Left colon (tissue), 2 donors: ENCODE measurements at regions not wholly inside any gene's neighbourhood (a gene's known extent, or its start where the extent isn't known, plus 50 kb on each side); places are given as distances from the start of the nearest gene placed in this dataset.

Experiments
- ATAC-seq: fragments of 200-7000 bp; cut with Tn5 transposase; one replicate; pipeline ENCODE4 v1.9.1; 2020; ENCODE audit warnings: mild to moderate bottlenecking, moderate library complexity
- DNase-seq, 2 donors: peaks; one replicate each; pipeline ENCODE4 v3.0.0-alpha.2; 2020
- intact Hi-C, 2 donors: fragments of 100-400 bp; cut with DNase I in 1 of 2; cut with micrococcal nuclease in 1 of 2; formaldehyde crosslinking; loops; one replicate each; pipeline versions ENCODE4 v1.11.2 to v1.14.0; 2022; cut with DNase I, micrococcal nuclease
- donor health status: DM: no; HTN: no; CAD: no.
- donor health status: DM: yes; HTN: yes; CAD: no.

DNA sequence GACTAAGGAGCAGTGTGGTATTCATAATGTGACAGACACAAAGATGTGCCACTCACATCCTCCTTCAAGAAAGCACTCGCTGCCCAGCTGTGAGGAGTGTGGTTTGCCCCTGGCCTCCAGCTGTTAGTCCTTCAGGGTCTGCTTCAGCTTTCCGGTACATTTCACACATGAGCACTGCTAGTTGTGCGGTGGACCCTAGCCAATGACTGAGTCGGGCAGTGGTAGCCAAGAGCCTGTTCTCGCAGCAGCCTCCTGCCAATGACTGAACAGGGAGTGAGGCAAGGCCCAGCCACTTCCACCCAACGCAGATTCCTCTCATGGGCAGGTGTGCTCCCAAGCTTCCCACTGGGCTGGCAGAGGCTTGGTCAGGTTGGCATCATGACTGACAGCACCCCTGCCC is 254.3 kb downstream of the RBM43 start:
- intact Hi-C loops, result no loop called here
- no peak for ATAC-seq
- no peak for DNase-seq

DNA sequence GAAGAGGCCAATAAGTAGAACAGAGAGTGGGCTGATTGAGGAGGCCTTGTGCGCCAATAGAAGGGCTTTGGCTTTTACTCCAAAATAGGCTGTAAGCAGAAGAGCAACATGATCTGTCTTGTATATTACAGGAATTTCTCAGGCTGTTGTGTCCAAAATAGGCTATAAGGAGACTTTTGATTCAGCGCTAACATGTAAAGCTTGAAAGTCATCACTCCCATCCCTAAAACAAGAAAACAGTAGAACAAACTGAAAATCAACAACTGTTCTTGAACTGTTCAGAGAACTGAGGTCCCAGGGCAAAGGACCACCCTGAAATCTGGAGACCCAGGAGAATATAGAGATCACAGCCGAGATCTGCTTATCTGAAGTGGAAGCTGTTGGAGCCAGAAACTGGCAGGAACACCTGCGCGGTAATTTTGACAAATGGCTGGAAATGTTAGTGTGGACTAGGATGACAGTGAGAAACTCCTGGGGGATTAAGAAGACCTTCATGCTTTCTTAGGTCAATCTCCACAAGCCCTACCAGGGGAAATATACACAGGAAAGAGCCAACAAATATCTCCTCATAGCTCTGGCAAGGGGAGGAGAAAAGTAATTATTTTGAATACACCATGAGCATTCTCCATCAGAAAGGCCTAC is 258.6 kb downstream of the RBM43 start:
- DNase-seq (no peak), ATAC-seq (no peak)
- intact Hi-C loops, result no loop called here

DNA sequence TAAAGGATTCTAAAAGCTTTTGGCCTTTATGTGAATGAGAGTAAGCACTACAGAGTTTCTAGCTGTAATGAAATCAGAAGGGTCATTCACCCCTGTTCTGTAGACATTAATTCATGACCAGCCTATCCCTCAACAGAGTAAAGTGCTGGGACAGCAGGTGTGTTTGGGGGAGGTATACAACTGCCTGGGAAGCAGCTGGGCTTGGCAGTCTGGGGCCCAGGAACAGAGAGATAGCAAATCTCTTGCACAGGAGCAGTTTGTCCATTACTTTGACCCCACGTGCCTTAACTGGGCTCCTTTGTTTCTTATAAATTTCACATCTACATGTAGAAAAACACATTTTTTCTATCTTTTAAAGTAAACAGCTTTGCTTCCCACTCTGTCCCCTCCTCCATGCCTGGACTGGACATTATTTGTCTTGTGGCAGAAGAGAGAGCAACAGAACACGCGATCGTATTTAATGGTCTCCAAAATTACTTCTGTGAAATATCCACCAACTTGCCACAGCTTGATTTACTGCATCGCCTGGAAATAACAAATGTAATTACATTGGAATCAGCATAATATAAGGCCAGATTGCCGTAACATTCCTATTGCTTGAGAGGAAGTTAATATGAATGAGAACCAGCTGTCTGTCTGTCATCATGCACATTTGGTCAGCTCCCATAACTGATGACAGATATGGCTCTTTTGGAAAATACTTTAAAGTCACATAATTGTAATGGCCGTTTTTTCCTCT is 263.8 kb downstream of the RBM43 start:
- no peak for DNase-seq
- no peak for ATAC-seq
- intact Hi-C loops, result no loop called here

DNA sequence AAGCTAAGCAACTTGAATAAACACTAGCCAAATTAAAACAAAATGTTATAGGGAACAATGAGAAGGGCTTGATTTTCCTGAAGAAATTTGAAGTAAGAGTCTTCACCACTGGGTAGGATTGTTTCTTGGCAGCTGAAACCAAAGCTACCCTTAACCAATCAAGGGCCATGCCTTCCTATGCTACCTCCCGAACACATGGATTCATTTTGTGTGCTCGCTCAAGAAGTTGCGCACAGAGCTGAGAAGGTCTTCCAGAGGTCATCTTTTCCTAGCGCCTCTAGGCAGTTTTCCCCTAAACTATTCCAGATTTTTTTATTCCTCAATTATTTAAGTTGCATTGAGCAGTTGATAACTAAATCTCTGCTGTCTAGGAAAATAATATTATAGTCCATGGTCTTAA is 264.6 kb downstream of the RBM43 start:
- DNase-seq, result no peak
- no peak for ATAC-seq
- intact Hi-C loops, result no loop called here

DNA sequence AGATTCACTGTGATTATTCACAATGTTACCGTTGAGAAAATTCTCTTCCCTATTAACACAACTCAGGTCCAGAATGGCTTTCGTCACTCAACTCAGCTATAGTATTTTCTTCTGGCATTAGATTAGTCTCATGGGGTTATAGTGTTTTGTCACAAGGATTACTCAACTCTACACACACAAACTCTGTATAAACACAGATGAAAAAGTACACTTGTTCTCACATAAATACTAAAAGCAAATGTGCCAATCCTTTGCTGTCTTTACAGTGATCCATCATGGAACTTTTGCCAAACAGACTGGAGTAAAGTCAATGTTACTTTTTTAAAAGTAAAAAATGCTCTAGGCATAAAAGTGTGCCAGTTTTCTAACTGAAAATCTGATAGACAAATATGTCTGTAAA is 267.6 kb downstream of the RBM43 start:
- DNase-seq (no peak), ATAC-seq (no peak)
- intact Hi-C loops, result no loop called here

DNA sequence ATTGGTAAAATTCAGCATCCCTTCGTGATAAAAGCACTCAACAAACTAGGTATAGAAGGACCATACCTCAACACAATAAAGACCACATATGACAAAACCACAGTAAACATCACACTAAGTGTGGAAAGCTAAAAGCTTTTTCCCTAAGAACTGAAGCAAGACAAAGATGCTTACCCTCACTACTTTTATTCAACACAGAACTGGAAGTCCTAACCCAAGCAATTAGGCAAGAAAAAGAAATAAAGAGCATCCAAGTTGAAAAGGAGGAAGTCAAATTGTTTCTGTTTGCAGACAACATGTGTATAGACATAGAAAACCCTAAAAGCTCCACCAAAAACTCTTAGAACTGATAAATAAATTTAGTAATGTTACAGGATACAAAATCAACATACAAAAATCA is 271.7 kb downstream of the RBM43 start:
- DNase-seq (no peak), ATAC-seq (no peak)
- intact Hi-C loops, result no loop called here

DNA sequence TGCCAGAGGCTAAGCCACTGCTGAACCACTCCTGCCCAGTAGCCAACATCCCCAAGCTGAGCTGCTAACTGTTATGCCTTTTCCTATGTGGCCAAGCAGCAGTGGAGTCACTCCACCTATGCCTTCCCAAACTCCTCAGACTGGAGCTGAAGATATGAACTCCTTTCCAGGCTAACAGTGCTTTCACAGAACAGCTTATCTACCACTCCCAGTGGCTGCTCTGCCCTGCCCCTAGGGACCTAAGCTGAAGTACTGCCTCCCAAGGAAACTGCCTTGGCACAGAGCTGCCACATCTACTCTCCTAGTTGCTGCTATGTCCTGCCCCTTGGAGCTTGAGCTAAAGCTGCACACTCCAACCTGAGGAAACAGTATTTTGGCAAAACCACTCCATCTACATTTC is 275.9 kb downstream of the RBM43 start:
- DNase-seq (no peak), ATAC-seq (no peak)
- intact Hi-C loops, result no loop called here

DNA sequence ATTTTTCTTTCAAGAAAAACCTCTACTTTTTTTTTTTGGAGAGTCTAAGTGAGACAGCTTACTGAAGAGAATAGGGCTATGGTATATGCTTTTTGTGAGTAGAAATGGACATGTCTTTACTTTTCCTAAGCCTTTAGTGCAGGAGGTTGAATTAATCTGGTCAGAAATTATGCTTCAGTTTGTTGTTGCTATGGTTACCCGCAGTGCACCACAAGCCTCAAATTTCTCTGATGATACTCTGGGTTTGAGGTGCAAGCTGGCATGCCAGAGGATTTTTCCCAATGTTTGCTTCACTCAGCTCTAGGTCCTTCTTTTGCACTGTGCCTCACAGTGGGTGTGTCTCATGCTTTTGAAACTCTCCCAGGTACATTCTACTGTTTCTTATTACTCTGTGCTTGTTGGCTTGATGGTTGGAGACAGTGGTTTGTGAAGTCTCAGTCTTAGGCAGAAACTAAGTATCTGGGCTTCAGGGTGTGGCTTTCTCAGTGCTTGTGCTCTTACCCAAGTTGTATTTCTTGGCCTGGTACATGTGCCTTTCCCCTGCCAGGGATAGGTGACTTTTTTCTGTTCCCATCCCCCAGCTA is 278.3 kb downstream of the RBM43 start:
- intact Hi-C loops, result no loop called here
- DNase-seq (no peak), ATAC-seq (no peak)

DNA sequence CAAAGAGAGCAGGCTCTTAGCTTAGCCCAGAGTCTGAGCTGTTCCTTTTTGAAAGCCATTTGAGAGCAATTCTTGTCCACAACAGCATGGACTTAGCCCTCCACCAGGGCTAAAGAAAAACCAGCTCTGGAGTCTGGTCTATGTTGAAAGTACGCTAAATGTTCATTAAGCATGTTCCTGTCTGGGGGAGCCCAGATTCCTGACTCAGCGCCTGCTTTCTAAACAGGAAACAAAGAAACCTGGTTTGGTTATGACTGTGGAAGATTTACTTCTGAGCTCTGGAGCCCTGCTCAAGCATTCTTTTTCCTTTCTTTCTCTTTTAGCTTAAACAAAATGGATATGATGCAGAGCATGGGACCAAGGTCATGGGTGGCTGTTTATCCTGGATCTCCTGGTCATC is 279.8 kb downstream of the RBM43 start:
- ATAC-seq (no peak), DNase-seq (no peak)
- intact Hi-C loops, result no loop called here

DNA sequence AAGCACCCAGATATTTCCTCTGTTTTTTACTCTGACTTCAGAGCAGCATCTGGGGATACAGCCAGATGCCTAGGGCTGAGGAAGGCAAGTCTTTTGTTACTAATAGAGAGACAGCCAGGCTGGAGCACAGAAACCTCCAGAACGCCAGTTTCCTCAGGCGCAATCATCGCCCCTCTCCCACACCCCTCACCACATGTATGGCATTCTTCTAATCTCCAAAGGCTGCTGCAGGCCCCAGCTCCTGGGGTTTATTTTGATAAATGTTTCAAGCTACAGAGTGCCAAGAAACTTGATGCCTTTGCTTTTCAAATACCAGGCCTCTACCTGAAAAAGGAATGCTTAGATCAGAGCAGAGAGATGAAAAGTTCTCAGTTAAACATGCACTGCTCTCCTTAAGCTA is 283.6 kb downstream of the RBM43 start:
- DNase-seq (no peak), ATAC-seq (no peak)
- intact Hi-C loops, result no loop called here

DNA sequence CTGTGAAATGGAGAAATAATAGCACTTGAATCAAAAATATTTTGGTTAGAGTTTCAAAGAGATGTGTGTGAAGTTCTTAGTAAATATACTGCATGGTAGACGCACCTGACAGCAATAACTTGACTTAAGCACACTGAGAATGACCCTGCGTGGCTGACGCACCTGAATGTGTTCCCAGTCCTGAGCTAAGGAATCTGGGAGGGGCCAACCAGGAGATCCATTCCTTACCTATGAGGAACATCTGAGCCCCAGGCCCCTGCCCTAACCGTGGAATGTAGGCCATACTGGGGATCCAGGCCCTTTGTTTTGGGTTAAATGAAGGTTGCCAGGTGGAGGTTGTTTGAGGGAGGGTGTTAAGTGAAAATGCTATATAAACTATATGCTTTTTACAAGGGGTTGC is 284.4 kb downstream of the RBM43 start:
- ATAC-seq (no peak), DNase-seq (no peak)
- intact Hi-C loops, result no loop called here

DNA sequence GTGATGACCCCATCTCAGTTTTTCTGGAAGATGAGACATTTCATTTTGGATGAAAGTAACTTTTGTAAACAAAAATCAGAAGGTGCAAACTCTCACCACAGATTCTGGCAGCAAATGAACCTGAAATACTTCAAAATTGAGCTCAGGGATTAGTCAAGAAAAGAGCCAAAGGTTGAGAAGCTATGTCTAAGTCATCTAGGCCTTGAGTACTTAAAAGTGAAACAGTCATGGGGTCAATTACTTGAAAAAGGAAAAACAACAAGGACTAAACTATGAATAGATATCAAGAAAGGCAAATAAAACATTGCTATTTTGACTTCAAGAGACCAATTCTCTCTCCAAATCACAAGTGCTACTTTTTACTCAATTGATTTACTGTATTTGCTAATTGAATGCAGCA is 285.1 kb downstream of the RBM43 start:
- ATAC-seq (no peak), DNase-seq (no peak)
- intact Hi-C loops, result no loop called here

DNA sequence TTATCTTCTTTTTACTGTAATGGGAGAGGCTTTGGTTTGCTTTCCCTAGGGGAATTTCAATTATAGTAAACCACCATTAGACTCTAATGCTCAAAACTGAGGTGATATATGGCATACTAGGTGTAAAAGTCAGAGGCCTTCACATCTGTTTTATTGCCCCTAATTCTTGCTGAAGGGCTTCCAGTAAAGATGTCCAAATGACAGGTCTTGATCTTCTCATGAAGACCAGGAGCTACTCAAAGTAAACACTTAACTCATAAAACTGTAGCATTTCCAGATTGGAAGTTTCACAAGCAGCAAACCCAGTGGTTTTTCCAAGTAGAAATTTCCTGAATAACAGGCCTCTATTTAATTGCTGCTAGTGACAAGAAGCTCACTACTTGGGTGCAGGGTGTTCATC is 286.8 kb downstream of the RBM43 start:
- ATAC-seq (no peak), DNase-seq (no peak)
- intact Hi-C loops, result no loop called here

DNA sequence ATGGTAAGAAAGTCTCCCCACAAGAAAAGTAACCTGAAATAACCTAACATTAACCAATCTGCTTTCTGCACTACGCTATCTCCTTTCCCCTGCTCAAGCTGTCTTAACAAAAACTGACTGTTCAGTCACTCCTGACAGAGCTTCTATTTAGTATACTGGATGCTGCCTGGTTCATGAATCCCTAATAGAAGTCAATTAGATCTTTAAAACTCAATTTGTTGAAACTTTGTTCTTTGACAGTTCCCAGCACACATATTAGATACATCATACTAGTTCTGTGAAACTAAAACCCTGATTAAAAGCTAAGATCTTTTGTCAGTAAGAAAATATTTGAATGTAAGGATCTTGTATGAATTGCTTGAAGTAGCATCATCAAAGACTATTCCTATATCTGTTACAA is 287.4 kb downstream of the RBM43 start:
- intact Hi-C loops, result no loop called here
- DNase-seq (no peak), ATAC-seq (no peak)

DNA sequence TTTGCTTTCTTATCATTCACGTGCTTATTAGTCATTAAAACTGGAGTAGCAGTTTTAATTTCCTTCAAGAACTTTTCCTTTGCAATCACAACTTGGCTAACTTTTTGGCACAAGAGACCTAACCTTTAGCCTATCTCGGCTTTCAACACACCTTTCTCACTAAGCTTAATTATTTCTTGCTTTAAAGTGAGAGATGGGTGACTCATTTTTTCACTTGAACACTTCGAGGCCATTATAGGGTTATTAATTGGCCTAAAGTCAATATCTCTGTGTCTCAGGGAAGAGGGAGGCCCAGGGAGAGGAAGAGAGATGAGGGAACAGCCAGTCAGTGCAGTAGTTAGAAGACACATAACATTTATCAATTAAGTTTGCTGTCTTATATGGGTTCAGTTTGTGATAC is 289.8 kb downstream of the RBM43 start:
- intact Hi-C loops, result no loop called here
- no peak for DNase-seq
- ATAC-seq, result no peak

DNA sequence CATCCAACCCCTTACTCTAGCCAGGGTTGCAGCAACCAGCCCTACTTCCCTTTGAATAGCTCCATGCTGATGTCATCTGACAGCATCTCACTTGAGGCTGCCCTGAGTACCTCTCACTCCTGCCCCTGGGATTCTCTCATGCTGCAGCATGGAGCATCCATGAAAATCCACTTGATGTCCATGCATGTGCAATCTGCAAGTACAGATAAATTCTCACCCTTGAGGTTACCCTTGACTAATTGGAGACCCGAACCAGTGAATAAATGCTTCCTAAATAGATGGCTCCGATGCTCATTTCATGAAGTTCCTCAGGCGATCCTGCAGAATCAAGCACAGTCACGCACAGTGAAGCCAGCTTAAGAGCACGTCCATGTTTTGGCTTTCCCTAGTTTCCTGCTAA is 298.3 kb downstream of the RBM43 start:
- ATAC-seq (no peak), DNase-seq (no peak)
- intact Hi-C loops, result no loop called here

DNA sequence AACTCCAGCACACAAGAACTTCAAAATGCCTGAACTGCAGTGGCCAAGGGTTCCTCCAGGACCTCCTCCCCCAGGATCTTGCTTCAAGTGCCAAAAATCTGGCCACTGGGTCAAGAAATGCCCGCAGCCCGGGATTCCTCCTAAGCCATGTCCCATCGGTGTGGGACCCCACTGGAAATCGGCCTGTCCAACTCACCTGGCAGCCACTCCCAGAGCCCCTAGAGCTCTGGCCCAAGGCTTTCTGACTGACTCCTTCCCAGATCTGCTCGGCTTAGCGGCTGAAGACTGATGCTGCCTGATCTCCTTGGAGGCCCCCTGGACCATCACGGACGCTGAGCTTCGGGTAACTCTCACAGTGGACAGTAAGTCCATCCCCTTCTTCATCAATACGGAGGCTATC is 306.4 kb downstream of the RBM43 start:
- no peak for DNase-seq
- intact Hi-C loops, result no loop called here
- ATAC-seq, result no peak

DNA sequence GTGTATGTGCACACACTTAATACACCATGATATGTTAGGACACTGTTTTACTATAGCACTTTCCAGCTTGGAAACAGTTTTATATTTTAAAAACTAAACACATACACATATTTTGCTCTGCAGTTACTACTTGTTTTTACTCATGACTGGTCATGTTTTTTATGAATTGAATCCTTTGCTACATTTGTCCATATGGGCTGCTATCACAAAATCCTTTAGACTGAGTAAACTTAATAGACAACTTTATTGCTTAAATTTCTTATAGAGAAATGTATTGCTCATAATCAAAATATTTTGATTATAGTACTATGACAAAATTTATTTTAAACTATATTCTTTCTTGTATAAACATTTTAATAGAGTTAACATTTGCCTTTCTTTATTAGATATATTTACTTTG is 314.8 kb downstream of the RBM43 start:
- ATAC-seq, result no peak
- intact Hi-C loops, result no loop called here
- no peak for DNase-seq

DNA sequence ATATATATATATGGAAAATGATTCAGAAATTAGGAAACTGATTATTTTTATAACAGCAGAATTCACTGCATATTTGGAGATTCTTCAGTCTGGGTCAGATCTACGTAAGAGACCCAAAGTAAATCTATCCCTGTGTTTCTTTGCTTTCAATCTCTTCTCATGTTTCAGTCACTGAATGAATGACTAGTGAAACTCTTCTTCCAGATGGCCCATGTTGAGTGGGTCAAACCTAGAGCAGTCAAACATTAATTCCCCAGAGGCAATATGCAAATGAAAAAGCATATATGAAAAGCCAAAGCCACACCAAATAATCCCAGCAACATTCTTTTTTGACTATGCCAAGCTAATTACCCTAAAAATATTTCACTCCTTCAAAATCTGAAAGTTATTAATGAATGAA is 317.3 kb downstream of the RBM43 start:
- ATAC-seq (no peak), DNase-seq (no peak)
- intact Hi-C loops, result no loop called here

DNA sequence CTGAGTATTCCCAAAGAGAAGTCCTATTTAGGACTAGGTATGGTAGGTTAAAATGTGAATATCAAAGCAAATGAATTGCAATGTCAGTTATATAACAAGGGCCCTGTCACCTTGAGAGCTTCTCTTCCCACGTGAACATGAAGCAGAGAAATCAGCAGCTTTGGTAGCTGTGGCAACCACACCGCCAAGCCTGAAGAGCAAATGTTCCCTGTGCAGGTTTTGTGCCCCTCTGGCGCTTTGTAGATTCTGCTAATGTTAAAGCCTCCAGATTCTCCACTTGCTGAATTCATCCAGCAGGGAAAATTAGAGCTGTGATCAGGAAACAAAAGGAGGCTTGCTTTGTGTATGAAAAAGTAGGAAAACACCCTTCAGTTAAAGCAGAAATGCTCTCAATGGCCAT is 322.6 kb downstream of the RBM43 start:
- intact Hi-C loops, result no loop called here
- ATAC-seq (no peak), DNase-seq (no peak)

DNA sequence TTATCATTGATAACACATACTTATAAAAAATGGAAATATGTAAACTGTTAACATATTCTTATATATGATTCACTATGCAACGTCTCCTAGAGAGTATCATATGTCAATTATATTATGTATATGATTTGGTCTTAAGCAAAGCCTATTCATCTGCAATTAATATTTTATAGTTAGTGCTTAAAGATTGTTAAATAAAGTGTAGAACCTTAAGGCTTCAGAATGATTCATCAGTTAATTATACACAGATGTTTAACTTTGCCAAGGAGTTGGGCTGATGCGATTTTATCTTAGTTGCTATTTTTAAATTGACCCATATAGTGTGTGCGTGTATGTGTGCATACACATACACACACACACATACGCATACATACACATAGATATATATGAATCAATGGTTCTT is 323.1 kb downstream of the RBM43 start:
- intact Hi-C loops, result no loop called here
- DNase-seq, result no peak
- no peak for ATAC-seq
